ENCODE measurements at regions not wholly inside any gene's neighbourhood (a gene's known extent, or its start where the extent isn't known, plus 50 kb on each side); places are given as distances from the start of the nearest gene placed in this dataset.

DNA sequence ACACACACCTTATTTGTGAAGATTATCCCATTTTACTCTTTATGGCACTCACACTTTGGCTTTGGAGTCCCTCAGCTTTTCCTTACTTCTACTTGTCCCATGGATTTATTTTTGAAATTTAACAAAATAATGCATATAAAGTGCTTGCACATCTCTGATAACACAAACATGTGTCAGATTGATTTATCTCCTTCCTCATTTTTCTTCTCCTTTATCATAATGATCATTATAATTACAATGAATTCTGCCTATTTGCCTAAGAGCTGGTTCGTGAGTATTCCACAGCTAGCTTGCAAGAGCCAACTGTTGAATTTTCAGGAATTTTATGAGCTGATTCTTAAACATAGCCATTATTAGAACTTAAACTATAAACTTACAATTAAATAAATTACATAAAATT, 347.7 kb downstream of the CHSY3 start:
- no peak for DNase-seq (ENCODE audit: low spot score)

DNA sequence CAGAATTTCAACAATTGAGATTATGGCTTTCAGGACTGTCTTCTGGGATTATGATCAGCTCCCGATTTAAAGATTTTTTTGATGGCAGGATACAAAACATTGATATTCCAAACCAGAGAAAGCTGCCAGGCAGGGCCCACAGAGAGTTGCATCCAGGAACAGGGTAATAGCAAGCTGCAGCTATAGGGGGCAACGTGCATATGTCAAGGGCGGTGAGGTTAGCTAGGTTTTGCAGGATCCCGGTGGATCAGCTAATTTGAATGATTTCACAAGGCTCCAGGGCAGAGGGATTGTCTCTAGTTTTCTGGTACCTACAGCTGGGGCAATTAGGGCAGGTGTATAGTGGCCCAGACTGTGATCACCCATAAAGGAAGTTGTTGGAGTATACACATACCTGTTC, 339.4 kb downstream of the CHSY3 start:
- no peak for DNase-seq (ENCODE audit: low spot score)

DNA sequence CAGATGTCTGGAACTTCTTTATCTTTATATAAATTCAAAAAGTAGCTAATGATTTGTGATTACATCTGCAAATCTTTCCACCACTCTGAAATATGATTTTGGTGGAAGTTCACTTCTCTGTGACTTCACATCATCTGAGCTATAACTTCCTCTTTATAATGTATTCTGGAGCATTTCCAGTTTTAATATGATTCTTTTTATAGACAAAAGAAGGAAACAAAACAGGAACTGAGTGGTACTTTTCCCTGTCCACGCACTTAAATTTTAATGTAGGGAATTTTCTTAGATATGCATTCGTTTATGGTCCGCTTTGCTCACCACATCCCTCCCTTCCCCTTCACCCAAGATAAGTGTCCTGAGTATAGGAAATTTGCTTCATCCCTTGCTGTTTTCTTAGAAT, 333.5 kb downstream of the CHSY3 start:
- DNase-seq (ENCODE audit: low spot score): no peak

Measured in H4 (cell line).